H7 (cell line): ENCODE measurements at regions not wholly inside any gene's neighbourhood (a gene's known extent, or its start where the extent isn't known, plus 50 kb on each side); places are given as distances from the start of the nearest gene placed in this dataset.
"Not testable (repeated sequence)": the region's sequence is repeated elsewhere in the genome, so short reads cannot be mapped to it uniquely, and the experiment has no call there.

Experiments used
- DNase-seq: peaks from one replicate; pipeline ENCODE4 v3.0.0; 2012
- H3K27me3 ChIP-seq: 2 replicates; pipeline ENCODE4 v1.6.0; 2011; ENCODE audit warnings: mild to moderate bottlenecking, low read length; ENCODE audit not compliant: control insufficient read depth, insufficient read depth
- H3K36me3 ChIP-seq: replicated peaks from 2 replicates; pipeline ENCODE4 v1.5.1; 2011; ENCODE audit warnings: low read length; ENCODE audit not compliant: control insufficient read depth, insufficient read depth
- H3K4me3 ChIP-seq: 2 replicates; pipeline ENCODE4 v1.5.1; 2011; ENCODE audit warnings: low read depth, mild to moderate bottlenecking, control low read depth, low read length, moderate library complexity; ENCODE audit not compliant: insufficient read depth

DNA sequence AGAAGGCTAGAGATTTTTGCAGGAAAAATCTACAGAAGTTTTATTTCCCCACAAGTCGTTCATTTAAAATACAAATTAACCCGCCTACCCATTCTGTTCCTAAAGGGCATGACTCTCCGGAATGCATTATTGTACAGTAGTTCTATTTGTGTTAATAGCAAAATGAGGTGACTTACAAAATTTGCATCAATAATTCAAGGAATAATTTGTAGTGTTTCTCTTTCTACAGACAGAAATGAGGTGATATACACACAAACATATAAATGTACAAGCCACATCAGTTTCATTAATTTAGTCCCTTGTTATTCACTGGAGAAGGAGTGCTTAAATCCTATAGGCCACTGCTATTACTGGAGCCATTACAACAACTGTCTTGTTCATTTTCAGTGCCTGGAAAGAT lies 501.3 kb upstream of the DIAPH2 start:
- no peak for DNase-seq
- Histone ChIP-seq H3K4me3 (no peak overlapping the region), H3K36me3 (no peaks in the 10 kb centered on the region), H3K27me3 (no peaks in the 10 kb centered on the region)

DNA sequence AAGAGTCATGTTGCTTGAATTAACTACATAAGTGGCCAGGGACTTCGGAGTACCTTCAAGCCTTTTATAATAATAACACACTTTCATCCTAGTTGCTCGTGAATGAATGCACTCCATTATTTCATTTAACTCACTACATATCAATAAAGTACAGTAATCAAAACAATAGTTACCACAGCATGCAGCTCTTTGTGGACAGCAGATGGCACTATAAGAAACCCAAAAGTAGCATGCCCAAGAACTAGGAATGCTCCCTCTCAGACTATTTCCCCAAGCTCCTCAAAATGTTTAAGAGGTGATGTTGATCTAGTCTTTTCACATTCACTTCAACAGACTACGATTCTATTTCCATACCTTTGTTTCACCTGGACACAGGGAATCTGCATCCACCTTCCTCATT lies 500.8 kb upstream of the DIAPH2 start:
- H3K36me3 ChIP-seq, result no peaks in the 10 kb centered on the region
- peak; percentile 1 for DNase-seq

DNA sequence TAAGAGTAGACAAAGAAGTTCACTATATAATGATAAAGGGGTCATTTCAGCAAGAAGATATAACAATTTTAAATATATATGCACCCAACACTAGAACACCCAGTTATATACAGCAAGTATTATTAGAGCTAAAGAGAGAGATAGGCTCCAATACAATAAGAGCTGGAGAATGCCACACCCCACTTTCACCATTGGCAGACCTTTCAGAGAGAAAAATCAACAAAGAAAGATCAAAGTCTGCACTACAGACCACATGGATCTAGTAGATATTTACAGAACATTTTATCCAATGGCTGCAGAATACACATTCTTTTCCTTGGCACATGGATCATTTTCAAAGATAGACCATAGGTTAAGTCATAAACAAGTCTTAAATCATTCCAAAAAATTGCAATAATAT lies 479.7 kb upstream of the DIAPH2 start:
- Histone ChIP-seq H3K27me3 (no peaks in the 10 kb centered on the region), H3K36me3 (no peaks in the 10 kb centered on the region), H3K4me3 (no peak overlapping the region)
- DNase-seq, result no peak

More for the DNA sequence above, 500.8 kb upstream of the DIAPH2 start:
- no peak overlapping the region for H3K4me3 ChIP-seq
- H3K27me3 ChIP-seq, result no peaks in the 10 kb centered on the region

DNA sequence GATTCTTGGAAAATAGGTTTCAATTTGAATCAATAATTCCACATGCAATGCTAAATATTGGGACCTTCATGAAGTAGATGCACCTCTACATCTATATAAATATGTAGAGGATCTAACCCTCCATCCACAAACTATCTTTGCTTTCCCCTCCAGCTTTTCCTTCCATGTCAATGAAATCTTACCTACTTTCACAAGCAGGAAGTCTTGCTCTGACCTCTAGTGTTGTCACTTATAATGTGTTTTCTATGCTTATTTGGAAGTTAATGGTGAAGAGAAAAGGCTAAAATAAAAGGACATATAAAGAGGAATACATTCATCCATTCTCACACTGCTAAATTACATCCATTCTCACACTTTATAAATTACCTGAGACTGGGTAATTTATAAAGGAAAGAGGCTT lies 472.7 kb upstream of the DIAPH2 start:
- Histone ChIP-seq H3K27me3 (no peaks in the 10 kb centered on the region), H3K36me3 (no peaks in the 10 kb centered on the region), H3K4me3 (no peak overlapping the region)
- no peak for DNase-seq

DNA sequence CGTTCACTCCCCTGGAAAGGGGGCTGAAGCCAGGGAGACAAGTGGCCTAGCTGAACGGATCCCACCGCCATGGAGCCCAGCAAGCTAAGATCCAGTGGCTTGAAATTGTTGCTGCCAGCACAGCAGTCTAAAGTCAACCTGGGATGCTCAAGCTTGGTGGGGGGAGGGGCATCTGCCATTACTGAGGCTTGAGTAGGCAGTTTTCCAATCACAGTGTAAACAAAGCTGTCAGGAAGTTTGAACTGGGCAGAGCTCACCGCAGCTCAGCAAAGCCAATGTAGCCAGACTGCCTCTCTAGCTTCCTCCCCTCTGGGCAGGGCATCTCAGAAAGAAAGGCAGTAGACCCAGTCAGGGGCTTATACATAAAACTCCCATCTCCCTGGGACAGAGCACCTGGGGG lies 470.0 kb upstream of the DIAPH2 start:
- DNase-seq, H3K4me3 ChIP-seq, H3K36me3 ChIP-seq, H3K27me3 ChIP-seq: not testable (repeated sequence)

DNA sequence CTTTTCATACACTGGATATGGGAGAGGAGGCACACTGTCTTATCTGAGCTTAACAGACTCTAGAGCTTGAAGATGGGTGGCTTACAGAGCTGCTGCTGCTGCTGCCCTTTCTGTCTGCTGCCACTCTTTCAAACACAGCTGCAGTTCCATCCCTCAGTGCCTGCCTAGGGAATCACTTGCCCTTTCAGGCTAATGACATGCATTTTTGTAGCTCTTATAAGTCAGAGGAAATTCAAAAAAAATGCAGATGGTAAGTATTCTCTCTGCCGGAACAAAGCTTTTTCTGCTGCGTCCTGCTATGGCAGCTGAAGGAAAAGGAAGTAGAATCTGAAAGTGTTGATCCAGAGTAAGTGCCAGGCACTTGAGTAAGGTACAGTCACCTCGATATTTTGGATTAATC lies 460.4 kb upstream of the DIAPH2 start:
- H3K27me3 ChIP-seq, result no peaks in the 10 kb centered on the region
- no peak overlapping the region for H3K4me3 ChIP-seq
- DNase-seq, result peak; percentile 7
- H3K36me3 ChIP-seq, result no peaks in the 10 kb centered on the region

DNA sequence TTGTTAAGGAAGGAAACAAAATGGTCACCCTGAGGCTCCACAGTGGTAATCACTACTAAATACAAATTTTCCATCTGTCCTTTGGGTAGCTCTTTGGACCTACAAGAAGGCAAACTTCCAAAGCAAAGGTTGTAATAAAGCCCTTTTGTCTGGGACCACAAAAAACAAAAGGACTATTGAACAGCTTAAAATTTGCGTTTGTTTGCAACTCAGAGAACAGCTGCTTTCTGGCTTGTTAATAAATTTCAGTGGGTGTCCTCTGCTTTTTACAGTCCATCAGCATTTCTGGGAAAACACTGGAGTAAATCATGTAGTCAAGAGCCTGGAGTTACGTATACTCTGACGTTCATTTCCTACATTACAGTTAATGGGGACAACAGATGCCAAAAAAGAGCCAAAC lies 439.7 kb upstream of the DIAPH2 start:
- Histone ChIP-seq H3K36me3 (no peaks in the 10 kb centered on the region), H3K4me3 (no peak overlapping the region), H3K27me3 (no peaks in the 10 kb centered on the region)
- DNase-seq, result no peak

DNA sequence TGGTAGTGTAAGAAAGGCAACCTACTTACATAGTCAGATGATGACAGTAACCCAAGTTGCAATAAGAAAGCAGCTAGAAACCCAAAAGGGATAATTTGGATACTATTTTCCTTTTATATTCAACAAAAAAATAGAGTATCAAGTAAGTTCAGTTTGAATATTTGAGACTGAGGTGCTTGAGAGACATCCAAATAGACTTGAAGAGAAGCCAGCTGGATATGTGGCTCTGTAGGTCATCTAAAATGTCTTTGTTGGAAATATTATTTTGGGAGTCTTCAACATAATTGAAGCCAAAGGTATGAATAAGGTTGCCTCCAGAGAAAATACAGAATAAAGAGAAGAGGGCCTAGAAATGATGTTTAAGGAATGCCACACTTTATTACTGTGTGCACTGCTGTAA lies 438.2 kb upstream of the DIAPH2 start:
- DNase-seq, result no peak
- no peaks in the 10 kb centered on the region for H3K36me3 ChIP-seq
- H3K27me3 ChIP-seq, result no peaks in the 10 kb centered on the region
- H3K4me3 ChIP-seq, result no peak overlapping the region
